NCI-H1417 (cell line): ENCODE measurements at regions not wholly inside any gene's neighbourhood (a gene's known extent, or its start where the extent isn't known, plus 50 kb on each side); places are given as distances from the start of the nearest gene placed in this dataset.
A peak's percentile ranks its signal among the peaks of the same experiment; 100 is the strongest.

Experiments used
- DNase-seq, 3 experiments: peaks; one replicate each; lab custom pipeline; 2025; lab: John Stamatoyannopoulos, UW

DNA sequence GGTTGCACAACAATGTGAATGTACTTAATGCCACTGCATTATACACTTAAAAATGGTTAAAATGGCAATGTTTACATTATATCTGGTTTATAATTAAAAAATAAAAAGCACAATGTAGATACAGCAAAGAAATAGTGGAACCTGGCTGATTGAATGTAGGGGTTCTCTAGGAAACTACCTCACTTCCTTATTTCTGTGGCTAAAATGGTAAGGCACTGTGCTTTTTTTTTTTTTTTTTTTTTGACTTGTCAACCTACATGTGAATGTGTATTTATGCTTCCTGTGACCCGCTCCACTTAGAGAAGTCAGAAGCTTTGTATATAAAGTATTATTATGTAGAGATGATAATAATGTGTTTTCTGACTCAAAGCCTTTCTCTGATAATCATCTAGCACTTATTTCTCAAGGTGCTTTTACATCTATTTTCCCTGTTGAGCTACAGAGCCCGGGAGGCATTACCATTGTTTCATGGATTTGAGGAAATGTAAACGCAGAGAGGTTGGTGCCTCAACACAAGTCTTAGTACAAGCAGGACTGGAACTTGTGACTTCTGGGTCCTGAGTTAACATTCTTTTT lies 55.0 kb downstream of the SOX4 start:
- DNase-seq, result peak in 1 of 3 experiments; percentile 36

DNA sequence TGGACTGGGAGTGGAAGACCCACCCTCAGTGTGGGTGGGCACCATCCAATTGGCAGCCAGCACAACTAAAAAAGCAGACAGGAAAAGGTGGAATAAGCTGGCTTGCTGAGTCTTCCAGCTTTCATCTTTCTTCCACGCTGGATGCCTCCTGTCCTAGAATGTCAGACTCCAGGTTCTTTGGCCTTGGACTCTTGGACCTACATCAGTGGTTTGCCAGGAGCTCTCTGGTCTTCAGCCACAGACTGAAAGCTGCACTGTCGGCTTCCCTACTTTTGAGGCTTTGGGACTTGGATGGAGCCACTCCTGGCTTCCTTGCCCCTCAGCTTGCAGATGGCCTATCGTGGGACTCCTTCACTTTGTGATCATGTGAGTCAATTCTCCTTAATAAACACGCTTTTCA lies 59.8 kb downstream of the SOX4 start:
- no peak for DNase-seq

DNA sequence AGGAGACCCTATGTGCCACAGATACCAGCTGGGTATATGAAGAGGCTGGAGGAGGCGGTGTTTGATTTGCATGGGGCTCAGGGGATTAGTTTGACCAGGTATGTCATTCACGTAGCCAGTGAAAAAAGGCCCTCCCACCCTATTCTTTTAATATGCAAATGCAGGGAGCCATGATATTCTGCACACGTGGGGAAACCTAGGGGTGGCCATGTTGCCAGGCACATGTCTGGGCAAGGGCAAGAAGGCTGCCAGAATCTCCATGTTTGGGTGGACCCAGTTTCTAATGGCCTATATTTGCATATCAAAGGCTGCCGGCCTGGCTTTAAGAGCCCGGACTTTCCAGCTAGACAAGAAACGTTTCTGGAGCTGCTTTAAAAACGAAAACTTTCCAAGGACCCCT lies 60.4 kb downstream of the SOX4 start:
- no peak for DNase-seq

DNA sequence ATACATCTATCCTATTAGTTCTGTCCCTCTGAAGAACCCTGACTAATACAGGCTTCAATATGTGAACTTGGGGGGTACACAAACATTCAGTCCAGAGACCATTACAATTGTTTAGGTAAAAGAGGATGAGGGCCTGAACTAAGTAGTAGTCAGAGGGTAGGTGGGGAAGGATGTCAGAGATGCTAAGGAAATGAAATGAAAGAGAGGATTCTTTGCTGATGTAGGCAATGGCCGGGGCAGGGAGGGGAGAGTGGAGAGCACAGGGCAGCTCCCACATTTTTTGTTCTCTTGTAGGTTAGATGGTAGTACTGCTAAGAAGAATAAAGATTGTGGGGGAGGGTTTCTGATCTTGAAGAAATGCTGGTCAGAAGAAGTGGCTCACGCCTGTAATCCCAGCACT lies 60.8 kb downstream of the SOX4 start:
- no peak for DNase-seq

DNA sequence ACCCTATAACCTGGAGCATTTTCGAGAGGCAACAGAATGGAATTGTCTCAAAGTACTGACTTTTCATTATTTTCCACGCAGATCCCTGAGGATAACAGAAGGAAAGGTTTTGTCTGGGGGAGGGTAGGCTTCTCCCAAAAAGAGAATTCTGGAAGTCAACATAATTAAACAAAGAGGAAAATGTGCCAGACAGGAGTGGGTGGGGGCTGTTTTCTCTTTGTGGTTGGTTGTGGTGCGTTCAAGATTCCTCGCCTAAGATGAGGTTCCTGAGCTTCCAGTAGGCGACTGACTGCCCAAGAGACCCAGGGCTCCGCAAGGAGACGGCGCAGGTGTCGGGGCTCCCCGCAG lies 70.4 kb downstream of the SOX4 start:
- DNase-seq, result no peak

DNA sequence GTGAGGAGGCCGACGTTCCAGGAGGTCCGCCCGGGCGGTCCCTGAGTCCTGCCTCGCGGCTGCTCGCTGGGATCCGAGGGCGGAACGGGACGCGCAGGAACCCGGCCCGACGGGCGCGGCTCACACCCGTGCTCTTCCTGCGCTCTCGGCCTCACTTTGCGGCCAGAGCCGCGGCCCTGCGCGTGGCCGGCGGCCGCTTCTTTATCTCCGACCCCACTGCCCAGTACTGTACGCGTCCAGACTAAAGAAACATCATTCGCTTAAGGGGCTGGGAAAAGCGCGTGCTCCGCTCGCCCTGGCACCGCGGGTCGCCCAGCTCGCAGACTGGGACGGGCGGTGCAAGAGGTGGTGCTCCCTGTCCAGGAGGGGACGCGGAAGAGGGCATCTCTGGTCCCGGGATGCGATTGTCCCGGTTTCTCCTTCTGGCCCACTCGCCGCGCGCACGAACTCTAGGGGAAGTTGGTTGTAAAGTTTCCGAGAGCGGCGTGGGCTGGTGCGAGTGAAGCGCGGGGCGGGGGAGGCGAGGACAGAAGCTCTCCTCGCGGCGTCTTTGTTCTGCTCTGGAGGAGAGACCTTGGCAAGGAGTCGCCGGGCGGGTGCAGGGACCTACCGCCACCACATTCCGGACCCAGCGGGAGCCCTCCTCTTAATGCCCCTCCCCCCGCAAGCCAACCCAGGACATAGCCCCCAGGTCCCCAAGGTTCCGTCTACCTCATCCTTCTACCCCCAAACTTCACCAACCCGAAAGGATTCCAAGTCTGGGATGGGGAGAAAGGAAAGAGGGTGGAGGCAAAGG lies 71.0 kb downstream of the SOX4 start:
- DNase-seq, result peak in 2 of 3 experiments; percentile 75 to 78

DNA sequence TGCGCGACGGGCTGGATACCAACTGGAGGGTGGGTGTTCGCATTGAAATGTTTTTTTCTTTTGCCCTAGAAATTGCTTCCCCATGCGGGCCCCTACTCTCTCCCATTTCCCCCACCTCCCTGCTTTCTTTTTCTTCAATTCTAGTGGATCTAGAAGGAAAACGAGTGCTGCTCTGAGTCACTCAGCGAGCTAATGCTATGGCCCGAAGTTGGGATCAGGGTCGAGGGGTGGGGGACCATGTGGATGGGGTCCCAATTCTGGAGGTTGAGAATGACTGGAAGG lies 71.5 kb downstream of the SOX4 start:
- no peak for DNase-seq

DNA sequence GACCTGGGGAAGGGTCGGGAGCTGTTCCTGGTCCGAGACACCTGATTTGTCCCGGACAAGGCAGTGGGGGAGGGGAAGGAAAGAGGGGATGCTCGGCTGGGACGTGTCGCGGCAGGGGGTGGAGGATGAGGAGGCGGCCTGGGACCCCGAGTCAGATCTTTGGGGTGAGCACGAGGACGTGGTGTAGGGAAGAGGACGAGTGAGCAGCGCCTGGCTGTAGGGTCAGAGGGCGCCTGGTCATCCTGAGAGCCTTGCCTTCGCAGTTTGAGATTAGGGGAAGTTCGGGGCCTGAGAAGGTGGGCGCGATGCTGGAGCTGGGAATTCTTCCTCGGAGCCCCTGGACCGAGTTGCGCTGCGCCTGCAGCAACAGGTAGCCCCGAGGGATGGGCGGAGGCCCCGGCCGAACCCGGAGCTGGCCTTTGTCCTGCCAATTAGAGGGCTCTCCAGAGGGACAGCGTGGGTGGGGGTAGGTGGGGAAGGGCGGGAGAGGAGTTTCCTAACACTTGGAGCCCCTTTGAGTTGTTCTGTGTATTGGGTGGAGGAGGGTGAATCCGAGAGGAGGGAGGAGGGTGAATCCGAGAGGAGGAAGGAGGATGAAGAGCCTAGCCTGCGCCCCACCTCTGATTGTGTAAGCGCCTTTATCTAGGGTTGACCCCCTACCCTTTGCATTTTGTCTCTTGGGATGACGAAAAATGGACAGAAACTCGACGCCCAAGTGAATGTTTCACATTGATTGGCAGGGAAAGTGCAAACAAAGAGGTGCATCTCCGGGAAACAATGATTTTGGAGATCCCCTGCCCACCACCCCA lies 72.0 kb downstream of the SOX4 start:
- peak in 2 of 3 experiments; percentile 62 to 74 for DNase-seq

DNA sequence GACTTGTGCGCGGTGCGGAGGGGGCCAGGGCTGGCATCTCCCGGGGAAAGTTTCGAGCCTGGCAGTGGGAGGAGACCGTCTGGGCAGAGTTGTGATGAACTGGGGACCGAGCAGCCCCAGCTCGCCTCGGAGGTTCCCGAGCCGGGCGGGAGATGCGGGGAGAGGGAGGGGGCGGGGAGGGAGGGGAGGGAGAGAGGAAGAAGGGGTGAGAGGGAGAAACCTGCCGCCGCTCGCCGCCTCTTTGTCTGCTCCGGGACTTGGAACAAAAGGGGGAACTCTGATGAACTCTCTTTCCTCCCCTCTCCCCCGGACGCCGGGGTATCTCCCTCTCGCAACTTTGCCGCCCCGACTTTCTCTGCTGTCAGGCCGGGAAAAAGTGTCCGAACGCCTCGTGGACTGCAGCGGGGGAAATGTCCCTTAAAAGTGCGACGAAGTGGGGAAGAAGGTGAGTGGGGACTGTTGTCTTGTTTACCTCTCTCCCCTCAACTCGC lies 72.7 kb downstream of the SOX4 start:
- DNase-seq, result peak in 2 of 3 experiments; percentile 72 to 74

DNA sequence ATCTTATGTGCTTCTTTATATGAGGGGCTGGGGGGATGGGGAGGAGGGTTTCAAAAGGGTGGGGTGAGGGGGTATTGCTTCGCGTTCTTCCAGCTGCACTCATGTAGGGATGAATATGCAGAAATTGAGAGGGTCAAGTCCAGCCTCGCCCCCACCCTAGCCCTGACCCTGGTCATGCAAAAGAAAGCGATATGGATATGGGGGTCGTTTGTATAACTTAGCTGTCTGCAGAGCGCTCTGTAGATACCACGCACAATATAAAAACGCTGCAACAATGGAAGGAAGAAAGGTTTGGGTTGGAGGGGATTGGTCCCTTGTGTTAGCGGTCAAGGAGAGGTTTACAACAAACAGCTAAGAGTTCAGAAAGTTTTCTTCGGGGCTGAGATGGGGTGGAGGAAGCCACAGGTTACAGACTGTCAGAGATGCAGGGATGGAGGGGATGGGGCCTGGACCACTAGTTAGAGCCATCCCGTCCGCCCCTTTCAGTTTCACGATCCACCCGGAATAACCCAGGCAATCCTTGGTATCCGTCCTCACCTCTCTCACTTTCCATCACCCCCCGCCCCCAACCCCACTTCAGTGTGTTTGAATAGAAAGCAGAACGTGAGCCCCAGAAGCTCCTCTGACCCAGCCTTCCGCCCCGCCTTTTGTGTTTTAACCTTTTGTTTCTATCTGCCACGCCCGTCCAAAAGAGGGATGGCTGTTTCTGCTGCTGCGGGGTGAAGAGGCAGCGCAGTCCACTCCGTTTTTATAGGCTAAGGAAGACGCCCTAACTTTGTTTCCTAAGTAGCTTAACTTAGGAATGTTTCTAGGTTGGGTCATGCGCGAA lies 73.5 kb downstream of the SOX4 start:
- DNase-seq, result peak in 2 of 3 experiments; percentile 54 to 75

DNA sequence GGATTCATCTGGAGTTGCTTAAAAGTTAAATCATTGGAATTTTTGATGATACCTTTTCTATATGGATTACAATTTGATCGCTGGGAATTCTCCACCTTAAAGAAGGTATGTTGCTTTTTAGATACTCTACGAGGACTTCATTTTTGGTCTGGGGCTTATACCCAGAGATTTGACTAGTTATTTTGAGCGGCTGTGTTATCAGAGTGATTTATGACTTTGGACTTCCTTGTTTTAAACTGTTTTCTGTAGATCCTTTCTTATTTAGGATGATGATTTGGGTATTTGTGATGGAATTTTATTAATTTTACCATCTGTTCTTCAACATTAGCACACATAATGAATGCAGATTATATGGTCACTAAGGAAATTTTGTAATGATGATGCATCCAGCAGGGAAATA lies 75.2 kb downstream of the SOX4 start:
- no peak for DNase-seq

DNA sequence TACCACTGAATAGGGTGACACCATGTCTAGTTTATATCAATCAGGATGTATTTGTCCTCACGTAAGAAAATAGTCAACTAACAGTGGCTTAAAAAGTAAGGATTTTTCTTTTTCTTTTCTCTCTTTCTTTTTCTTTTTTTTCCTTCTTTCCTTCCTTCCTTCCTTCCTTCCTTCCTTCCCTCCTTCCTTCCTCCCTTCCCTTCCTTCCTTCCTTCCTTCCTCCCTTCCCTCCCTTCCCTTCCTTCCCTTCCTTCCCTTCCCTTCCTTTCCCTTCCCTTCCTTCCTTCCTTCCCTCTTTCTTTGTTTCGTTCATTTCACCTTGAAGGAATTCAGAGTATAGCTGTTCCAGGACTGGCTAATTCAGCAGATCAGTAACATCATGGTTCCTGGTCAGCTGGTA lies 83.2 kb downstream of the SOX4 start:
- no peak for DNase-seq

DNA sequence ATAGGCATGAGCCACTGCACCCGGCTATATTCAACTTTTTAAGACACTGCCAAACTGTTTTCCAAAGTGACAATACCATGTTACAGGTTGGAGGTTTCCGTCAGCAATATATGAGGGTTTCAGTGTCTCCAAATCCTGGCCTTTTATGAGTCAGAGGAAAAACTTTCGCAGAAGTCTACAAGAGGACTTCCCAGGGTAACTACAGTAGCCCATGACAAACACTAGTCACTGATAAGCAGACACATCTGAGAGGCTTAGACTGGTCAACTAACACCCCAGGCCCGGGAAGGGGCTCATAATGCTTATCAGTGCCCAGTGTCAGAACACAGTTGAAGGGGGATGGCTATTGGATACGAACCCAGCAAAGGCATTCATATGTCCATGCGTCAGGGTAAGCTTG lies 85.4 kb downstream of the SOX4 start:
- DNase-seq, result no peak

DNA sequence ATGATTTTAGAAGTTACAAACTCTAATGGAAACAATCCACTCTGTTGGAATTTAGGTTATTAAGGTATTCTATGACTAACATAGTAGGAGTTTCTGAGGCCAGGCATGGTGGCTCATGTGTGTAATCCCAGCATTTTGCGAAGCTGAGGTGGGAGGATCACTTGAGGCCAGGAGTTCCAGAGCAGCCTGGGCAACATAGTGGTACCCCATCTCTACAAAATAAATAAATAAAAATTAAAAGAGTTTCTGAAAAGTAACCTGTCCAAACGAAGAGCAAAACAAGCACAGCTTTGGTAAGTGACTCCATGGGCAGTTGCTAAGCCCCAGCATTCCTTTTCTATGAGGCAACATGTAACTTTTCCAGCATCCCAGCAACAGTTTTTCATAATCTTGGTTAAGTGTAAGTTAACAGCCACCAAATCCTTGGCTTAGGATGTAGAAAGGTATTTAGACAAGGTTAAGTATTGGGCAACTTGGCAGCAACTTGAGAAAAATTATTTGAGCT lies 86.3 kb downstream of the SOX4 start:
- no peak for DNase-seq

DNA sequence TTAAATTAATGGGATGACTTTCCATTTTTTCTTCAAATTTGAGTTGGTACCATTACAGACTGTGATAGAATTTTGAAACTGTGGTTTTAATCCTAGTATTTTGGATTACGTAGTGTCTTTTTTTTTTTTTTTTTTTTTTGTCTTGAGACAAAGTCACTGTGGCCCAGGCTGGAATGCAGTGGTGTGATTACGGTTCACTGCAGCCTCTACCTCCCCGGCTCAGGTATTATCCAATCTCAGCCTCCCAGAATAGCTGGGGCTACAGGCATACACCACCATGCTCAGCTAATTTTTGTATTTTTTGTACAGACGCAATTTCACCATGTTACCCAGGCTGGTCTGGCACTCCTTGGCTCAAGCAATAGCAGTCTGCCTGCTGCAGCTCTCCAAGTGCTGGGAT lies 87.1 kb downstream of the SOX4 start:
- no peak for DNase-seq

DNA sequence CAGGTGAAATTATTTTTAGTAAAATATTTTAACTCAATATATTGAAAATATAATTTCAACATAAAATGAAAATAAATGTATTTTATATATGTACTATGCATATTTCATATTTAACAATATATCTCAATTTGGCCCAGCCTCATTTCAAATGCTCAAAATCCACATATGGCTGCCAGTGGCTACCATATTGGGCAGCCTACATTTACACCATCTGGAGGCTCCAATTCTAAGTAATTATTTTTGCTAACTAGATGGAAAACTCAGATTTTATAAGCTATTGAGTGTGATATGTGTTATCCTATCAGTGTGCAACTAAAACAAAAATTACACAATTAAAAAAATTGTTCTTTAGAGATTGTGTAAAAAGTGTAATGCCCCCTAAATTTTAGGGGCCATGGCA lies 96.9 kb downstream of the SOX4 start:
- no peak for DNase-seq

DNA sequence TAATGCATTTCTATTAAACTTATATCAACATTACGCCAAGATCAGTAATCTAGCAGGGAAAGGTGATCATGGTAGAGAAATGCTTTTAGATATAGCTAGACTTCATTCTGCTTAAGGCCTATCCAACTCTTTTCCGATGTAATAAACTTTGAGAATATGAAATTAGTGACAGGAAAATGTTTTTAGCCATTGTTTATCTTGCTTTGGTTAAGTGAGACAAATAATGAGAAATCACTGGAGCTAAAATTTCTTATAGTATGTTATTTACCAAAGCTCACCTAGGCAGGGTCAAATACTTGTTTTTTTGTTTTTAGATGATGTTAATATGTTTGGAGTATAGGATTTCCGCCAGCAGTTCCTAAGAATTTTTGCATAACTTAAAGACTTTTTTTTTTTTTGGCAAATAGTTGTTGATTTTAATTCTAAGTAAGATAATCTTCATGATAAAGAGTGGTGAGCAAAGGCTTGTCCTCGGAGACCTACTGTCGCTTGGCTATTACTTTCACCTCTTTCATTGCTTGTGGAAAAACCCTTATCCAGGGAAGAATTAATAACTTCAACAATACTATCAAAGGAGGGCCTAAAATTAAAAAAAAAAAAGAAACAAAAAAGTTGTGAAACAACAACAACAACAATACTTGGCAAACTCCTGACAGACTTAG lies 98.3 kb downstream of the SOX4 start:
- DNase-seq, result no peak

DNA sequence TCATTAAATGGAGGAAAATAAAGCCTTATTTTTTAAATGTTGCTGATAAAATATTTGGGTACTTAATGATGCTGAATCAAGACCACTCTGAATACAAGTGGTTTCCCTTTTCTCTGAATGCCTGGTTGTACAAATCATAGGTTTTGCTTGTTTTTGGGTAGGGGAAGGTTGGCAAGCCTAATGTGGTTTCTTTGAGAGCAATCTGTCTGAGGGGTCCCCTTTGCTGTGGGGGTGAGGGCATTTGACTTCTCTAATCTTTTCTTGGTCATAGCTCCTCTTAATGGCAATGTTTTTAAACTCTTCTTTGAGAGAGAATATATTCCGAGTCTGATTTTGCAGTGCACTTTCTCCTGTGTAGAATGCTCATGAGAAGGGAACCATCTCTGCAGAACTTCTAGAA lies 99.2 kb downstream of the SOX4 start:
- DNase-seq, result no peak

DNA sequence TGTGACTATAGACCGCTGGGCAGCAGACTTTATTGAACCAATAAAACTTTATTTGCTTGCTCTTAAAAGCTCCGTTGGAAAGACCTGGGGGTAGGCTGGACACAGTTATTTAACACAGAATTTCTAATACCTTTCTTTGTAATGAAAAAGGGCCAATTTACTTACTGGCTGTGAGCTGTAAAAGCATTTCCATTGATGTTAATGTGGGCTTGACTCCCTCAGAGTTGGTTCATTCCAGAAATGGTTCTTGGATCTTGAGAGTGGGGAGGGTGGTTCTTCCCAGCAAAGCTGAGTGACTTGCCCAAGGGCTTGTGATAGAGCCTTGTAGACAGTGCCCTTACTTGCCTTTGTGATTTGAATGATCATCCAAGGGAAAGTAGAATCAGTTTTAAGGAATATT lies 100.6 kb downstream of the SOX4 start:
- no peak for DNase-seq

DNA sequence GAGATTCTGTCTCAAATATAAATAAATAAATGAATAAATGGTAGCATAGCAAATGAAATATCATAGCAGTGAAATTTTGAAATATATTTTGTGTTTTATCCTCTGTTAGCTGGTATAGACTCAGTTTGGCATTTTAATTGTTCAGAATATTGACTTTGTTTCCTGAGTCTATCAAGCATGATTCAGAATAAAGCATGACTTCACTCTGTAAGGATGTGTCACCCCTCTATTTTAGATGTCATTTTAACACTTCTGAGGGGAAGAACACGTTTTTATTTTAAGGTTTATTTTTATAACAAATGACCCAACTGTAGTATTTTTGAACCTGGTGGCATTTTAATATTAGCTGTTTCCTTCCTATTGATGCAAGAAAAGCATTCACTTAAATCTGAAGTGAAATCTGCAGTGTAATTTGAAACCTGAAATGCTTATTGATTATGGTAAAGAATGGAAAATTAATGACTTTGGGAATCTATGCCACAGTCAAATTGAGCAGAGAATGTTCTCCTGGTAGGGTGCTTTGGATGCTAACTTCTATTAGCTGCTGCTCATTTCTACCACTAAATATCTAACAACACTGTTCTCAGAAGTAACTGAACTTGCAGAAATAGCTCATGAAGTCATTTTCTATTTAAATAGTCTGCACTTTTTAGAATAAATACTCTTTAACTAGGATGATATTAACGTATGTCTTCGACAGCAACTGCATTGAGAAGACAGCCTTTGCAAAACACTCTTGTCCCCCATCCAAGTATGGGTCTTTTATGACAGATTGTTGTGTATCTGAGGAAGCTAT lies 114.2 kb downstream of the SOX4 start:
- DNase-seq, result no peak

DNA sequence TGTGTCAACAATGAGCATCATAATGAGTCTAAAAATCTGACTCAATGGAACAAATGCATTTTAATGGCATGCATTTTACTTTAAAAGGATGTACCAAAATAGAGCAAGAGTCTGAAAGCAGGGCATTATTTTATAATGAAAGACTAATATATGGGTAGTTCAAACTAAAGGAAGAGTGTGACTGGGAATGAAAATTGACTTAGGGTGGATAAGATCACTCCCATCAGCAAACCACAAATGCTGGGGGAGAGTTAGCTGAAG lies 114.7 kb downstream of the SOX4 start:
- no peak for DNase-seq
